ENCODE measurements at regions not wholly inside any gene's neighbourhood (a gene's known extent, or its start where the extent isn't known, plus 50 kb on each side); places are given as distances from the start of the nearest gene placed in this dataset.

DNA sequence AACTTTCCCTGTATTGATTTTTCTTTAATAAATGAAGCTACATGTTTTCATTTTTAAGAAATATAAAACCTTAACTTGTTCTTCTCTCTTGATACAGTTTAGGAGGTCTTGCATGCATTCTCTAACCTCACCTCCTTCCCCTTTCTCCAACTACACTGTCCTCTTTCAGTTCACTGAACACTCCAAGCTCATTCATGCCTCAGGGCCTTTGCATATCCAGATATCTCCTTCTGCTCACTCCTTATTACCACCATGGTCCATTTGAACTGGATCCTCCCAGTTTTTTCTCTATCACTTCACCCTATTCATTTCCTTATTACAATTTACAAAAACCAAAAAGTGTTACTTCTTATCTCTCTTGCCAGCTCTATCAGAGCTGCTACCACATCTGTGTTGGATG, 242.9 kb upstream of the PLEKHG7 start:
- DNase-seq (ENCODE audit: low spot score): no peak
- Mint-ChIP-seq H3K4me3 (ENCODE audit: unreplicated experiment) (no peak overlapping the region), H3K27ac (ENCODE audit: unreplicated experiment) (no peak overlapping the region), H3K4me1 (ENCODE audit: unreplicated experiment) (no peaks in the 10 kb centered on the region), H3K36me3 (ENCODE audit: low read depth, unreplicated experiment) (no peaks in the 10 kb centered on the region), H3K27me3 (ENCODE audit: unreplicated experiment) (peaks cover 2% of the 10 kb centered on the region), H3K9me3 (ENCODE audit: unreplicated experiment) (no peaks in the 10 kb centered on the region)
- TF ChIP-seq, protein P1, sequence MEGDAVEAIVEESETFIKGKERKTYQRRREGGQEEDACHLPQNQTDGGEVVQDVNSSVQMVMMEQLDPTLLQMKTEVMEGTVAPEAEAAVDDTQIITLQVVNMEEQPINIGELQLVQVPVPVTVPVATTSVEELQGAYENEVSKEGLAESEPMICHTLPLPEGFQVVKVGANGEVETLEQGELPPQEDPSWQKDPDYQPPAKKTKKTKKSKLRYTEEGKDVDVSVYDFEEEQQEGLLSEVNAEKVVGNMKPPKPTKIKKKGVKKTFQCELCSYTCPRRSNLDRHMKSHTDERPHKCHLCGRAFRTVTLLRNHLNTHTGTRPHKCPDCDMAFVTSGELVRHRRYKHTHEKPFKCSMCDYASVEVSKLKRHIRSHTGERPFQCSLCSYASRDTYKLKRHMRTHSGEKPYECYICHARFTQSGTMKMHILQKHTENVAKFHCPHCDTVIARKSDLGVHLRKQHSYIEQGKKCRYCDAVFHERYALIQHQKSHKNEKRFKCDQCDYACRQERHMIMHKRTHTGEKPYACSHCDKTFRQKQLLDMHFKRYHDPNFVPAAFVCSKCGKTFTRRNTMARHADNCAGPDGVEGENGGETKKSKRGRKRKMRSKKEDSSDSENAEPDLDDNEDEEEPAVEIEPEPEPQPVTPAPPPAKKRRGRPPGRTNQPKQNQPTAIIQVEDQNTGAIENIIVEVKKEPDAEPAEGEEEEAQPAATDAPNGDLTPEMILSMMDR (IDR thresholded peaks at IDR 0.05; ENCODE audit: unreplicated experiment): no peak

DNA sequence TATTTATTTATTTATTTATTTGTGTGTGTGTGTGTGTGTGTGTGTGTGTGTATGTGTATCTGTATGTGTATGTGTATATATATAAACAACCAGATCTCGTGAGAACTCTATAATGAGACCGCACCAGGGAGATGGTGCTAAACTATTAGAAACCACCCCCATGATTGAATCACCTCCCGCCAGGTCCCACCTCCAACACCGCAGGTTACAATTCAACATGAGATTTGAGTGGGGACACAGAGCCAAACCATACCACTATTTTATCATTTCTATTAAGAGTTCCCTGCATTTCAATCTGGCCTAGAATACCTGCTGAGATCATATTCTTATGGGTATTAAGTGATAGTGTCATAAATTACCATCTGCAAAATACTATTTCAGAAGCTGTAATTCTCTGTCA, 243.8 kb upstream of the PLEKHG7 start:
- Mint-ChIP-seq H3K27ac (ENCODE audit: unreplicated experiment) (no peak overlapping the region), H3K9me3 (ENCODE audit: unreplicated experiment) (no peaks in the 10 kb centered on the region), H3K27me3 (ENCODE audit: unreplicated experiment) (peaks cover 2% of the 10 kb centered on the region), H3K36me3 (ENCODE audit: low read depth, unreplicated experiment) (no peaks in the 10 kb centered on the region), H3K4me3 (ENCODE audit: unreplicated experiment) (no peak overlapping the region), H3K4me1 (ENCODE audit: unreplicated experiment) (no peaks in the 10 kb centered on the region)
- no peak for DNase-seq (ENCODE audit: low spot score)
- TF ChIP-seq, protein P1 (IDR thresholded peaks at IDR 0.05; ENCODE audit: unreplicated experiment): no peak

DNA sequence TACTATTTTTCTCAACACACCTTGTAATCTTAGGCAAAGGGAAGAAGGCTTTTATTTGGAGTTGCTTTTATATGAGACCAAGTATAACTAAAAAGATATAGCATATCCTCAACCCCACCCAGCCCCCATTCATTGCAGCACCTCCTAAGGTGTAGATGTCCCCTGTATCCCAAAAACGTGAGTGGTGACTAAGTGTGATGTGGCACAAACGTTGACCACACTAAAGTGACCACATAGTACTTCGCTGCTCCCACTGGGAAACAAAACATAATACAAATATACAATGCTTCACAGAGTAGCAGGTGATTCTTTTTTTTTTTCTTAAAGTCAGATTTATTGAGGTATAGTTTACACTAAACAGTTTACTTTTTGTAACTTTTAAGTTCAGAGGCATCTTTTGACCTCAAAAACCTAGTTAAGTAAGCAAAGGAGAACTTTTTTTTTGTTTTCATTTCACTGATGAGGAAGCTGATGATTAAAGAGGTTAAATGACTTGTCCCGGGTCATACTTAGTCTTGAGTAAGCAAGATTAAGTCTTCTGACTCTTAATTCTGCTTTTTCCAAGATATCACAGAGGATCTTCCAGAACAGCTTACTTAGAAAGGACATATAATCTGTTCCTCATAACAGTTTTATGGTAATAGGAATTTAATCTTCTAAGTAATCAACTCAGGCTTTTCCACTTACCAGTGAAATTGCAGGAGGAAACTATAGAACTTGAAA, 245.2 kb upstream of the PLEKHG7 start:
- no peak for DNase-seq (ENCODE audit: low spot score)
- Mint-ChIP-seq H3K27ac (ENCODE audit: unreplicated experiment) (no peak overlapping the region), H3K36me3 (ENCODE audit: low read depth, unreplicated experiment) (no peaks in the 10 kb centered on the region), H3K9me3 (ENCODE audit: unreplicated experiment) (no peaks in the 10 kb centered on the region), H3K4me1 (ENCODE audit: unreplicated experiment) (no peaks in the 10 kb centered on the region), H3K27me3 (ENCODE audit: unreplicated experiment) (peaks cover 2% of the 10 kb centered on the region), H3K4me3 (ENCODE audit: unreplicated experiment) (no peak overlapping the region)
- TF ChIP-seq, protein P1 (IDR thresholded peaks at IDR 0.05; ENCODE audit: unreplicated experiment): no peak

DNA sequence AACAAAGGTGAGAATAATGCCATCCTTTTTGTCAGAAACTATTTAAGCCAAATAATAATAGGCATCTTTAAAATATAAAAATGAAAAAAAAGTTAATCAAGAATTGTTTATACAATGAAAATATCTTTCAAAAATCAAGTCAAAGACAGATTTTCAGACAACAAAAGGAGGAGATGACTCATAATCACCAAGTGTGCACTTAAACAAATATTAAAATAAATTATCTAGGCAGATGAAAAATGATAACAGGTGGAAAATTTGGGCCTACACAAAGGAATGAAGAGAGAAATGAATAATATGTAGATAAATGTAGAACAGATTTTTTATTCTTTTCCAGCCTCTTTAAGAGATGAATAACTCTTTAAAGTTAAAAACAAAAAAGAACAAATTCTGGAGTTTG, 250.0 kb upstream of the PLEKHG7 start:
- no peaks in the 10 kb centered on the region for H3K27me3 Mint-ChIP-seq (ENCODE audit: unreplicated experiment)
- H3K27ac Mint-ChIP-seq (ENCODE audit: unreplicated experiment): no peak overlapping the region
- H3K9me3 Mint-ChIP-seq (ENCODE audit: unreplicated experiment): no peaks in the 10 kb centered on the region
- no peak for DNase-seq (ENCODE audit: low spot score)
- no peak overlapping the region for H3K4me3 Mint-ChIP-seq (ENCODE audit: unreplicated experiment)
- H3K4me1 Mint-ChIP-seq (ENCODE audit: unreplicated experiment): no peaks in the 10 kb centered on the region
- TF ChIP-seq, protein P1 (IDR thresholded peaks at IDR 0.05; ENCODE audit: unreplicated experiment): no peak
- no peaks in the 10 kb centered on the region for H3K36me3 Mint-ChIP-seq (ENCODE audit: low read depth, unreplicated experiment)

DNA sequence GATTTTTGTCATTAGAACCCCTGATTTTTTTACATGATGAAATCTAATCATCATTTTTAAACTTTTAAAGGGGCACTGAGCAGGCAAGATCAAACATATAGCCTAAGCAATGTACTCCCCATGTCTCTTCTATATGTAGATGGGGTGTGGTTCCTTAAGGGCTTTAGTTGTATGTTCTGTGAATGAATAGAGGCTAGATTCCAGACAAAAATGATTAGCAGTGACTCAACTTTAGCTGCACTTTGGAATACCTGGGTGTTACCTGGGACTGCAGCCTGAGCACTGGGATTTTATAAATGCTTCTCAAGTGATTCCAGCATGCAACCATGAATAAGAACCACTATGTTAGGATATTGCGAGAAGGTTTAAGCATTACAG, 256.7 kb upstream of the PLEKHG7 start:
- Mint-ChIP-seq H3K4me3 (ENCODE audit: unreplicated experiment) (no peak overlapping the region), H3K36me3 (ENCODE audit: low read depth, unreplicated experiment) (no peaks in the 10 kb centered on the region), H3K27ac (ENCODE audit: unreplicated experiment) (no peak overlapping the region), H3K9me3 (ENCODE audit: unreplicated experiment) (no peaks in the 10 kb centered on the region), H3K4me1 (ENCODE audit: unreplicated experiment) (no peaks in the 10 kb centered on the region), H3K27me3 (ENCODE audit: unreplicated experiment) (peaks cover 2% of the 10 kb centered on the region)
- TF ChIP-seq, protein P1 (IDR thresholded peaks at IDR 0.05; ENCODE audit: unreplicated experiment): no peak
- no peak for DNase-seq (ENCODE audit: low spot score)
